ACHN (cell line): ENCODE measurements at regions not wholly inside any gene's neighbourhood (a gene's known extent, or its start where the extent isn't known, plus 50 kb on each side); places are given as distances from the start of the nearest gene placed in this dataset.

Source experiments
- DNase-seq: peaks from one replicate; pipeline ENCODE4 v3.0.0-alpha.2; 2015
- in situ Hi-C: cut with HindIII; loops from 2 replicates; pipeline ENCODE4 v1.10.0; 2017; ENCODE audit warnings: low sequenced_read_pairs, low pct_ligation_motif_present, low pct_unique_long_range_greater_than_20kb

GRCh38 chr16:9508328-9508936 lies 417.0 kb downstream of the HAPSTR1 start:
- DNase-seq = no peak
- in situ Hi-C loops = no loop called here

GRCh38 chr16:9509663-9510062 lies 418.2 kb downstream of the HAPSTR1 start:
- DNase-seq = no peak
- in situ Hi-C loops = no loop called here

GRCh38 chr16:9511389-9511788 lies 419.9 kb downstream of the HAPSTR1 start:
- in situ Hi-C loops = no loop called here
- no peak for DNase-seq

- in situ Hi-C loops = no loop called here
- DNase-seq = no peak
Measured at GRCh38 chr16:9516444-9516843, 425.0 kb downstream of the HAPSTR1 start.

- DNase-seq = no peak
- in situ Hi-C loops = no loop called here
Measured at GRCh38 chr16:9518051-9518450, 426.6 kb downstream of the HAPSTR1 start.

- DNase-seq = no peak
- in situ Hi-C loops = no loop called here
Measured at GRCh38 chr16:9518581-9518980, 427.1 kb downstream of the HAPSTR1 start.

GRCh38 chr16:9521749-9522370 lies 430.4 kb downstream of the HAPSTR1 start:
- no peak for DNase-seq
- in situ Hi-C loops = no loop called here

- DNase-seq = no peak
- in situ Hi-C loops = no loop called here
Measured at GRCh38 chr16:9522614-9523013, 431.2 kb downstream of the HAPSTR1 start.

GRCh38 chr16:9523994-9524393 lies 432.6 kb downstream of the HAPSTR1 start:
- in situ Hi-C loops = no loop called here
- DNase-seq = no peak

GRCh38 chr16:9525037-9525436 lies 433.6 kb downstream of the HAPSTR1 start:
- DNase-seq = no peak
- in situ Hi-C loops = no loop called here

- in situ Hi-C loops = no loop called here
- DNase-seq = no peak
Measured at GRCh38 chr16:9526791-9527190, 435.3 kb downstream of the HAPSTR1 start.

GRCh38 chr16:9527976-9528375 lies 436.5 kb downstream of the HAPSTR1 start:
- DNase-seq = peak; percentile 38
- in situ Hi-C loops = no loop called here

GRCh38 chr16:9528511-9529079 lies 437.2 kb downstream of the HAPSTR1 start:
- DNase-seq = no peak
- in situ Hi-C loops = no loop called here

GRCh38 chr16:9533042-9533441 lies 441.6 kb downstream of the HAPSTR1 start:
- in situ Hi-C loops = no loop called here
- no peak for DNase-seq

- in situ Hi-C loops = no loop called here
- no peak for DNase-seq
Measured at GRCh38 chr16:9534759-9535158, 443.3 kb downstream of the HAPSTR1 start.

GRCh38 chr16:9536905-9537304 lies 445.5 kb downstream of the HAPSTR1 start:
- no peak for DNase-seq
- in situ Hi-C loops = no loop called here

GRCh38 chr16:9539346-9539745 lies 447.9 kb downstream of the HAPSTR1 start:
- DNase-seq = no peak
- in situ Hi-C loops = no loop called here

GRCh38 chr16:9541723-9542122 lies 450.3 kb downstream of the HAPSTR1 start:
- no peak for DNase-seq
- in situ Hi-C loops = no loop called here

- in situ Hi-C loops = no loop called here
- DNase-seq = no peak
Measured at GRCh38 chr16:9542165-9542755, 450.8 kb downstream of the HAPSTR1 start.
